ENCODE measurements at regions not wholly inside any gene's neighbourhood (a gene's known extent, or its start where the extent isn't known, plus 50 kb on each side); places are given as distances from the start of the nearest gene placed in this dataset.
"Not testable (repeated sequence)": the region's sequence is repeated elsewhere in the genome, so short reads cannot be mapped to it uniquely, and the experiment has no call there.

- DNase-seq (ENCODE audit: extremely low read depth, insufficient read length) = no peak
- H3K27me3 ChIP-seq (replicated peaks; ENCODE audit: control insufficient read depth, insufficient read depth, low read length) = no peaks in the 10 kb centered on the region
- TF ChIP-seq CTCF (IDR thresholded peaks at IDR 0.05; ENCODE audit: insufficient read depth, low read length, poor library complexity, severe bottlenecking) = no peak
Measured at GRCh38 chr5:20832204-20833080, 844.4 kb upstream of the CDH18 start.

GRCh38 chr5:20825951-20826350 is 838.0 kb upstream of the CDH18 start:
- DNase-seq (ENCODE audit: extremely low read depth, insufficient read length); H3K36me3 ChIP-seq (ENCODE audit: control insufficient read depth, insufficient read depth, low read length); H3K27me3 ChIP-seq (replicated peaks; ENCODE audit: control insufficient read depth, insufficient read depth, low read length); H3K4me3 ChIP-seq (replicated peaks; ENCODE audit: low read depth, low read length): not testable (repeated sequence)

More at GRCh38 chr5:20832204-20833080, 844.4 kb upstream of the CDH18 start:
- Histone ChIP-seq H3K36me3 (ENCODE audit: control insufficient read depth, insufficient read depth, low read length) (no peaks in the 10 kb centered on the region), H3K4me3 (replicated peaks; ENCODE audit: low read depth, low read length) (no peak overlapping the region)

- DNase-seq (ENCODE audit: extremely low read depth, insufficient read length) = not testable (repeated sequence)
Measured at GRCh38 chr5:20797216-20797615, 809.2 kb upstream of the CDH18 start.

GRCh38 chr5:20784755-20785154 is 796.8 kb upstream of the CDH18 start:
- not testable (repeated sequence) for H3K4me3 ChIP-seq (replicated peaks; ENCODE audit: low read depth, low read length); DNase-seq (ENCODE audit: extremely low read depth, insufficient read length); H3K36me3 ChIP-seq (ENCODE audit: control insufficient read depth, insufficient read depth, low read length); H3K27me3 ChIP-seq (replicated peaks; ENCODE audit: control insufficient read depth, insufficient read depth, low read length)

More at GRCh38 chr5:20797216-20797615, 809.2 kb upstream of the CDH18 start:
- H3K27me3 ChIP-seq (replicated peaks; ENCODE audit: control insufficient read depth, insufficient read depth, low read length); H3K36me3 ChIP-seq (ENCODE audit: control insufficient read depth, insufficient read depth, low read length); H3K4me3 ChIP-seq (replicated peaks; ENCODE audit: low read depth, low read length): not testable (repeated sequence)

- not testable (repeated sequence) for DNase-seq (ENCODE audit: extremely low read depth, insufficient read length); H3K27me3 ChIP-seq (replicated peaks; ENCODE audit: control insufficient read depth, insufficient read depth, low read length); H3K4me3 ChIP-seq (replicated peaks; ENCODE audit: low read depth, low read length); H3K36me3 ChIP-seq (ENCODE audit: control insufficient read depth, insufficient read depth, low read length)
Measured at GRCh38 chr5:20783484-20783883, 795.5 kb upstream of the CDH18 start.

- not testable (repeated sequence) for DNase-seq (ENCODE audit: extremely low read depth, insufficient read length); H3K4me3 ChIP-seq (replicated peaks; ENCODE audit: low read depth, low read length); H3K27me3 ChIP-seq (replicated peaks; ENCODE audit: control insufficient read depth, insufficient read depth, low read length); H3K36me3 ChIP-seq (ENCODE audit: control insufficient read depth, insufficient read depth, low read length)
Measured at GRCh38 chr5:20771338-20771737, 783.3 kb upstream of the CDH18 start.

GRCh38 chr5:20765074-20765473 is 777.1 kb upstream of the CDH18 start:
- not testable (repeated sequence) for H3K36me3 ChIP-seq (ENCODE audit: control insufficient read depth, insufficient read depth, low read length); DNase-seq (ENCODE audit: extremely low read depth, insufficient read length); H3K27me3 ChIP-seq (replicated peaks; ENCODE audit: control insufficient read depth, insufficient read depth, low read length); H3K4me3 ChIP-seq (replicated peaks; ENCODE audit: low read depth, low read length)

- H3K36me3 ChIP-seq (ENCODE audit: control insufficient read depth, insufficient read depth, low read length); H3K4me3 ChIP-seq (replicated peaks; ENCODE audit: low read depth, low read length); DNase-seq (ENCODE audit: extremely low read depth, insufficient read length); H3K27me3 ChIP-seq (replicated peaks; ENCODE audit: control insufficient read depth, insufficient read depth, low read length): not testable (repeated sequence)
Measured at GRCh38 chr5:20759459-20759858, 771.5 kb upstream of the CDH18 start.

GRCh38 chr5:20752179-20752578 is 764.2 kb upstream of the CDH18 start:
- H3K27me3 ChIP-seq (replicated peaks; ENCODE audit: control insufficient read depth, insufficient read depth, low read length); H3K36me3 ChIP-seq (ENCODE audit: control insufficient read depth, insufficient read depth, low read length); H3K4me3 ChIP-seq (replicated peaks; ENCODE audit: low read depth, low read length); DNase-seq (ENCODE audit: extremely low read depth, insufficient read length): not testable (repeated sequence)

GRCh38 chr5:20735715-20736114 is 747.7 kb upstream of the CDH18 start:
- not testable (repeated sequence) for DNase-seq (ENCODE audit: extremely low read depth, insufficient read length); H3K27me3 ChIP-seq (replicated peaks; ENCODE audit: control insufficient read depth, insufficient read depth, low read length); H3K36me3 ChIP-seq (ENCODE audit: control insufficient read depth, insufficient read depth, low read length); H3K4me3 ChIP-seq (replicated peaks; ENCODE audit: low read depth, low read length)

- H3K4me3 ChIP-seq (replicated peaks; ENCODE audit: low read depth, low read length); H3K27me3 ChIP-seq (replicated peaks; ENCODE audit: control insufficient read depth, insufficient read depth, low read length); H3K36me3 ChIP-seq (ENCODE audit: control insufficient read depth, insufficient read depth, low read length); DNase-seq (ENCODE audit: extremely low read depth, insufficient read length): not testable (repeated sequence)
Measured at GRCh38 chr5:20732223-20732622, 744.2 kb upstream of the CDH18 start.

- DNase-seq (ENCODE audit: extremely low read depth, insufficient read length); H3K27me3 ChIP-seq (replicated peaks; ENCODE audit: control insufficient read depth, insufficient read depth, low read length); H3K4me3 ChIP-seq (replicated peaks; ENCODE audit: low read depth, low read length); H3K36me3 ChIP-seq (ENCODE audit: control insufficient read depth, insufficient read depth, low read length): not testable (repeated sequence)
Measured at GRCh38 chr5:20721286-20721685, 733.3 kb upstream of the CDH18 start.

- not testable (repeated sequence) for H3K27me3 ChIP-seq (replicated peaks; ENCODE audit: control insufficient read depth, insufficient read depth, low read length); H3K4me3 ChIP-seq (replicated peaks; ENCODE audit: low read depth, low read length); DNase-seq (ENCODE audit: extremely low read depth, insufficient read length); H3K36me3 ChIP-seq (ENCODE audit: control insufficient read depth, insufficient read depth, low read length)
Measured at GRCh38 chr5:20711520-20712155, 723.6 kb upstream of the CDH18 start.

All from GM06990 (cell line).